ENCODE measurements at regions not wholly inside any gene's neighbourhood (a gene's known extent, or its start where the extent isn't known, plus 50 kb on each side); places are given as distances from the start of the nearest gene placed in this dataset.
"Not testable (repeated sequence)": the region's sequence is repeated elsewhere in the genome, so short reads cannot be mapped to it uniquely, and the experiment has no call there.

GRCh38 chr14:85074955-85075354, 455.0 kb upstream of the FLRT2 start:
- no peak overlapping the region for H3K27ac Mint-ChIP-seq (ENCODE audit: unreplicated experiment)
- no peaks in the 10 kb centered on the region for H3K36me3 Mint-ChIP-seq (ENCODE audit: unreplicated experiment)
- DNase-seq (ENCODE audit: extremely low spot score, unreplicated experiment), result no peak
- no peaks in the 10 kb centered on the region for H3K27me3 Mint-ChIP-seq (ENCODE audit: unreplicated experiment)
- TF ChIP-seq CTCF (IDR thresholded peaks at IDR 0.05), result no peak
- no peak overlapping the region for H3K4me3 Mint-ChIP-seq (ENCODE audit: unreplicated experiment)
- H3K4me1 Mint-ChIP-seq (ENCODE audit: unreplicated experiment), result peaks cover 14% of the 10 kb centered on the region
- H3K9me3 Mint-ChIP-seq (ENCODE audit: unreplicated experiment), result no peaks in the 10 kb centered on the region

GRCh38 chr14:85075694-85076476, 454.1 kb upstream of the FLRT2 start:
- Mint-ChIP-seq H3K27me3 (ENCODE audit: unreplicated experiment) (no peaks in the 10 kb centered on the region), H3K4me1 (ENCODE audit: unreplicated experiment) (peaks cover 14% of the 10 kb centered on the region), H3K27ac (ENCODE audit: unreplicated experiment) (no peak overlapping the region), H3K36me3 (ENCODE audit: unreplicated experiment) (no peaks in the 10 kb centered on the region), H3K4me3 (ENCODE audit: unreplicated experiment) (no peak overlapping the region), H3K9me3 (ENCODE audit: unreplicated experiment) (no peaks in the 10 kb centered on the region)
- no peak for TF ChIP-seq CTCF (IDR thresholded peaks at IDR 0.05)
- DNase-seq (ENCODE audit: extremely low spot score, unreplicated experiment), result no peak

GRCh38 chr14:85077716-85078115, 452.2 kb upstream of the FLRT2 start:
- H3K4me1 Mint-ChIP-seq (ENCODE audit: unreplicated experiment), result peaks cover 14% of the 10 kb centered on the region
- H3K9me3 Mint-ChIP-seq (ENCODE audit: unreplicated experiment); H3K27ac Mint-ChIP-seq (ENCODE audit: unreplicated experiment); H3K36me3 Mint-ChIP-seq (ENCODE audit: unreplicated experiment); DNase-seq (ENCODE audit: extremely low spot score, unreplicated experiment); H3K4me3 Mint-ChIP-seq (ENCODE audit: unreplicated experiment); H3K27me3 Mint-ChIP-seq (ENCODE audit: unreplicated experiment): not testable (repeated sequence)

- Mint-ChIP-seq H3K9me3 (ENCODE audit: unreplicated experiment) (no peaks in the 10 kb centered on the region), H3K27me3 (ENCODE audit: unreplicated experiment) (no peaks in the 10 kb centered on the region), H3K27ac (ENCODE audit: unreplicated experiment) (no peak overlapping the region), H3K4me1 (ENCODE audit: unreplicated experiment) (peaks cover 14% of the 10 kb centered on the region), H3K4me3 (ENCODE audit: unreplicated experiment) (no peak overlapping the region), H3K36me3 (ENCODE audit: unreplicated experiment) (no peaks in the 10 kb centered on the region)
- no peak for DNase-seq (ENCODE audit: extremely low spot score, unreplicated experiment)
- no peak for TF ChIP-seq CTCF (IDR thresholded peaks at IDR 0.05)
These were observed 449.9 kb upstream of the FLRT2 start for GRCh38 chr14:85079842-85080730.

GRCh38 chr14:85084344-85084743, 445.6 kb upstream of the FLRT2 start:
- Mint-ChIP-seq H3K27me3 (ENCODE audit: unreplicated experiment) (no peaks in the 10 kb centered on the region), H3K9me3 (ENCODE audit: unreplicated experiment) (no peaks in the 10 kb centered on the region), H3K36me3 (ENCODE audit: unreplicated experiment) (no peaks in the 10 kb centered on the region), H3K4me3 (ENCODE audit: unreplicated experiment) (no peak overlapping the region), H3K27ac (ENCODE audit: unreplicated experiment) (no peak overlapping the region), H3K4me1 (ENCODE audit: unreplicated experiment) (no peaks in the 10 kb centered on the region)
- DNase-seq (ENCODE audit: extremely low spot score, unreplicated experiment), result no peak
- no peak for TF ChIP-seq CTCF (IDR thresholded peaks at IDR 0.05)

Measured in osteocyte (in vitro differentiated cells).